ENCODE measurements at regions not wholly inside any gene's neighbourhood (a gene's known extent, or its start where the extent isn't known, plus 50 kb on each side); places are given as distances from the start of the nearest gene placed in this dataset.
"Not testable (repeated sequence)": the region's sequence is repeated elsewhere in the genome, so short reads cannot be mapped to it uniquely, and the experiment has no call there.

DNA sequence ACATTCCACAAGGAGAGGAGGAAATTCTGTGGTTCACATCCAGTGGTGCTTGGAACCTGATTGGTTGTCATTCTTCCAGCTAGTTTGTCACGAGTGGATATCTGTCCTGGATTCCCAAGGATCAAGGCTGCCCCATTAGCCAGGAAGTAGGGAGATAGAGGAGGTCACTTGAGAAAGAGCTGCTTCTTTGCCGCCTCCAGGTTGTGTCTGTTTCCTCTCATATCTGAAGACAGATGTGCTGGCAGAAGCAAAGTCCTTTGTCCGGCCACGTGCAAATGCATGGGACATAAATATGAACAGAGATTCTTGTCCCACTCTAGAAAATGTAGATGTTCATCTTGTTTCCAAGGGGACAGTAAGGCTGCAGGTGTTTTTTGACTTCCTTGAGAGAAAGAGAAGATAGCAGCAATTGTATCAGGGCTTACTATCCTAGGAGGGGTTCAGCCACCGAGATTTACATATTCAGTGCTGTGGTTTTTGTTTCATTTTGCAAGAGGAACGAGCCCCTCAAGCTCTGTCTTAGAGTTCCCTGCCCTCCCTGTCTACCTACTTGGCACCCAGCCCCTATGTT is 174.4 kb downstream of the RPIA start:
- DNase-seq = no peak

DNA sequence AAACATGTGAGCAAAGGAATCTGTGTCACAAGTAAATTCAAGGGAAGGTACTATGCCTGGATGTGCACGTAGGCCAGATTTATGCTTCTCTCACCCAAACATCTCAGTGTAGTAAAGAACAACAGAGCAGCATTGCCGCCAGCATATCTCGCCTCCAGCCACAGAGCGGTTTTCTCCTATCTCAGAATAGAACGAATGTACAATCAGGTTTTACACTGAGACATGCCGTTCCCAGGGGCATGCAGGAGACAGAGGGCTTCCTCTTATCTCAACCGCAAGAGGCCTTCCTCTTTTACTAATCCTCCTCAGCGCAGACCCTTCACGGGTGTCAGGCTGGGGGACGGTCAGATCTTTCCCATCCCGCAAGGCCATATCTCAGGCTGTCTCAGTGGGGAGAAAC is 175.3 kb downstream of the RPIA start:
- no peak for DNase-seq

DNA sequence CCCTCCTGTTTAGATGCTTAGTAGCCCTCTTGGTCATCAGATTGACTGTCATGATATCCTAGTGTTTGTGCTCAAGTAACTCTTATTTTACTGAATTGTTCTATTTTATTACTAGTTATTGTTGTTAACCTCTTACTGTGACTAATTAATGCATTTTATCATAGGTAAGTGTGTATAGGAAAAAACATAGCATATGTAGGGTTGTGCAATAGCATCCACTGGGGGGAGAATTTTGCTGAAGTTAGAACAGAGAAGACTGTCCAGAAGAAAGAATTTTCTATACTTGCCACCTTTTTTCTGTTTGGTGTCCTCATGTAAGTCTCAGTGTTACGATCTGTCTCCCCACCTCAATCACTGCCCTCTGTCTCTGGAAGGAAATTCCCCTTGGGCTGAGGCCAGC is 177.4 kb downstream of the RPIA start:
- DNase-seq = no peak

DNA sequence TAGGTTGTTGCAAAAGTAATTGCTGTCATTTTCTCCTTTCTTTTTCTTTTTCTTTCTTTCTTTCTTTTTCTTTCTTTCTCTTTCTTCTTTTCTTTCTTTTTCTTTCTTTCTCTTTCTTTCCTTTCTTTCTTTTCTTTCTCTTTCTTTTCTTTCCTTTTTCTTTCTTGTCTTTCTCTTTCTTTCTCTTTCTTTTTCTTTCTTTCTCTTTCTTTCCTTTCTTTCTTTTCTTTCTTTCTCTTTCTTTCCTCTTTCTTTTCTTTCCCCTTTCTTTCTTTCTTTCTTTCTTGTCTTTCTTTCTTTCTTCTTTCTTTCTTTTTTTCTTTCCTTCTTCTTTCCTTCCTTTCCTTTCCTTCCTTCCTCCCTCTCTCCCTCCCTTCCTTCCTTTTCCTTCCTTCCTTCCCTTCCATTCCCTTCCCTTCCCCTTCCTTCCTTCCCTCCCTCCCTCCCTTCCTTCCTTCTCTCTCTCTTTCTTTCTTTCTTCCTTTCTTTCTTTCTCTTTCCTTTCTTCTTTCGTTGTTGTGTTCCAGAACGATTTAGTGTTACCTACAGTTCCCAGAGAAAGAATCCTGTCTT is 178.9 kb downstream of the RPIA start:
- no peak for DNase-seq

DNA sequence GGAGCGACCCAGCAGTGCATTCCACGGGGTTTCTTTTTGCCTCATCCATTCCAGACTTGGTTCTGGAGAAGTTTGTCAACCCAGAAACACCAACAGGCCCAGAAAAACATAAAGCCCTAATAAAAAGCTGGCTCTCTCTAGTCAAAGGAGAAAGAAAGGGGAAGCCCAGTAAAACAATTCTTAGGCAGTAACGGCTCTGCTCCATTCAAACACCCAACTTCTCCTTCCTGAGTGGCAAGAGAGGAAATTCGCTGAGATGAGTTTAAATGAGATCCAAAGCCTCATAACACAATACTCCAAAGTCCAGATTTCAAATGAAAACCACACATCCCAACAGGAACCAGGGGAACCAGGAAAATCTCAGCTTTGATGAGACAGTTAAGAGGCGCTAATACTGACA is 179.9 kb downstream of the RPIA start:
- no peak for DNase-seq

DNA sequence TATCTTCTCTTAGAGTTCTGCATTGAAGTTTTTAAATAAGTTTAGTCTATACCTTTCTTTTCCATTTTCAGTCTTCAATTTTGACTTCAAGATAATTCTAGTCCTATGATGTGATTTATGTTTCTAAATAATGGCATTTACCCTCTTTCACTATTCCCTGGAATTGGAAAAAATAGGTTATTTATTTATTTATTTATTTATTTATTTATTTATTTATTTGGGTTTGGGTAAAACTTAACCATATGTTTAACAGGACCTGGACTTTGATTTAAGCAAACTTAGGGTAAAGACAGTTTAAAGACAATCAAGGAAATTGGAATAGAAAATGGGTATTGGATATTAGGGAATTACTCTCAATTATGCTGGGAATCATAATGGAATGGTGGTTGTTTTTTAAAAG is 182.1 kb downstream of the RPIA start:
- DNase-seq = no peak

DNA sequence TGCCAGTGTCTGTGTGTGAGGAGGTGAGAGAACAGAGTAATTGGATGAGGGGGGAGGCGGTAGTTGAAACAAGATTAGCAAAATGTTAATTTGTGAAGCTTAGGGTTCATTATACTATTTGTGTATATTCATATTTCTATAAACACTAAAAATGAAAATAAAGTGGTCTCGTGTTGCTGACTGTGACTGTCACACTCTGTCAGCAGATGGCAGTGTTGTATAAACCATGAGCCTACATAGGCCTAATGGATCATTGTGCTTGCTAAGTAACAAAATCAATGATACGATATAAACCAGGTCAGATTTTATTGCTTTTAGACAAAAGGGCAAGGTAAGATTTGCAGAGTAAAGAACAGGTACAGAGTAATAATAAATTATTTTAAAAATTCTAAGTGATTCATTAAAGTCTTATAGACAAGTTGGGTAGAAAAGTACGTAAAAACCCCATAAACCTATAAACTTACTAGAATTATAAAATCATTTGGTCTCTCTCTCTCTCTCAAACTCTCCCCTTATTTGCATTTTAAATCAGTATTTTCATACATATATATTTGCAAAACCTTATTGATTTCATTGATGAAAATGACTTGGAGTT is 182.7 kb downstream of the RPIA start:
- no peak for DNase-seq

DNA sequence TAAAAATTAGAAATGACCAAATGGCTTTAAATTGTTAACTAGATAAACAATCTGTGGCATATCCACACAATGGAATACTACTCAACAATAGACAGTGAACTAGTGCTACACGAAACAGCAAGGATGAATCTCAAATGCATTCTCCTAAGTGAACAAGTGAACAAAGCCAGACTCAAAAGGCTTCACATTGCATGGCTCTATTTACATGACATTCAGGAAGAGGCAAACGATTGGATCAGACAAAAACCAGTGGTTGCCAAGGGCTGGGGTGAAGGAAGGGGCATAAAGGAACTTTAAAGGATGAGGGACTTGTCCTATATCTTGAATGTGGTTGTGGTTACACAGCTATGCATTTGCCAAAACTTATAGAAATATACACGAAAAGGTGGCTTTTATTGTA is 184.3 kb downstream of the RPIA start:
- DNase-seq = no peak

DNA sequence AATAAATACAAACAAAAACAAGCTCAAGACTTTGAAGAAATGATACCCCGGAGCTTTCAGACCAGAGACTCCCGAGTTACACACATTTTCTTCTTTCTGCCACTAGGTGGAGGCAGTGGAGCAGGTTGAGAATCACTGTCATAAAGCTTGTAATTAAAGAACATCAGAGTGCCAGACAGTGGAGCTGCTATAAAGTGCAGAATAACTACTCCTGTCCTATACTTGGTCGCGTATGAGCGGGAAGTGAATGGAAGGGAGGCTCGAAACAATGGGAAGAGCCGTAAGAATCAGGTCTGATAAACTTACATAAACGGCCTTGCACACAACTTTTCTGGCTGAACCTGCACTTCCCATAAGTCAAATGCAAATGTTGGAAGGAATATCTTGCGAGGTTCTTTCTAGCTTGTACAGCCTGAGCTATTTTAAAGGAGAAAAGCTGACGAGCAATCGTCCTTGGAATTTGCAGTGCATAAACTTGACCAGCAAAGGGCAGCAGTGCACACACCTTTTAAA is 189.0 kb downstream of the RPIA start:
- DNase-seq = no peak

DNA sequence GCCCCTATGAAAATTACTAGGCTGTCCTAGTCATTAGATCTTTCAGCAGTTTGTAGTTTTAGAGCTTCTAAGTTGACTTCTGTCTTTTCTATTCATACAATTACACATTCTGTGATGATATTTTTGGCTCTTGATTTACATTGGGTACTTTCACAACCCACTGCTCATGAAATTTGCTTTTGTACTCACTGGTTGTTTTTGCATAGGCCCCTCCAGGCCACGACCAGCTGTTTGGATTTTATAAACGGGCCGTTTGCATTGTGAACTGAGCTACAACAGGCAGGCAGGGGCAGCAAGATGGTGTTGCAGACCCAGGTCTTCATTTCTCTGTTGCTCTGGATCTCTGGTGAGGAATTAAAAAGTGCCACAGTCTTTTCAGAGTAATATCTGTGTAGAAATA is 193.8 kb downstream of the RPIA start:
- DNase-seq = no peak

DNA sequence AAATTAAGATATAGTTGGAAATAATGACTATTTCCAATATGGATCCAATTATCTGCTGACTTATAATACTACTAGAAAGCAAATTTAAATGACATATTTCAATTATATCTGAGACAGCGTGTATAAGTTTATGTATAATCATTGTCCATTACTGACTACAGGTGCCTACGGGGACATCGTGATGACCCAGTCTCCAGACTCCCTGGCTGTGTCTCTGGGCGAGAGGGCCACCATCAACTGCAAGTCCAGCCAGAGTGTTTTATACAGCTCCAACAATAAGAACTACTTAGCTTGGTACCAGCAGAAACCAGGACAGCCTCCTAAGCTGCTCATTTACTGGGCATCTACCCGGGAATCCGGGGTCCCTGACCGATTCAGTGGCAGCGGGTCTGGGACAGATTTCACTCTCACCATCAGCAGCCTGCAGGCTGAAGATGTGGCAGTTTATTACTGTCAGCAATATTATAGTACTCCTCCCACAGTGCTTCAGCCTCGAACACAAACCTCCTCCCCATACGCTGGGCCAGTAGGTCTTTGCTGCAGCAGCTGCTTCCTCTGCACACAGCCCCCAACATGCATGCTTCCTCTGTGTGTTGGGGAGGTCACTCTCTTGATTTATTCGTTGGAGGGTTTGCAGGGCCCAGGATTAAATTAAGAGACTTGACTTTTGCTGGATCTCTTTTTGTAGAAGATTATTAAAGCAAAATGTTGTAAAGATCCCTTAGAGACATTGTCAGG is 194.4 kb downstream of the RPIA start:
- no peak for DNase-seq

DNA sequence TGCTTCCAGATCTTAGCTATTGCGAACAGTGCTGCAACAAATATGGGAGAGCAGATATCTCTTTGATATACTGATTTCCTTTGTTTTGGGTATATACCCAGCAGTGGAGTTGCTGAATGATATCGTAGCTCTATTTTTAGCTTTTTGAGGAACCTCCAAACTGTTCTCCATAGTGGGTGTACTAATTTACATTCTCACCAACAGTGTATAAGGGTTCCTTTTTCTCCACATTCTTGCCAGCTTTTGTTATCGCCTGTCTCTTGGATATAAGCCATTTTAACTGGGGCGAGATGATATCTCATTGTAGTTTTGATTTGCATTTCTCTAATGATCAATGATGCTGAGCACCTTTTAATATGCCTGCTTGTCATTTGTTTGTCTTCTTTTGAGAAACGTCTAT is 196.0 kb downstream of the RPIA start:
- DNase-seq = not testable (repeated sequence)

DNA sequence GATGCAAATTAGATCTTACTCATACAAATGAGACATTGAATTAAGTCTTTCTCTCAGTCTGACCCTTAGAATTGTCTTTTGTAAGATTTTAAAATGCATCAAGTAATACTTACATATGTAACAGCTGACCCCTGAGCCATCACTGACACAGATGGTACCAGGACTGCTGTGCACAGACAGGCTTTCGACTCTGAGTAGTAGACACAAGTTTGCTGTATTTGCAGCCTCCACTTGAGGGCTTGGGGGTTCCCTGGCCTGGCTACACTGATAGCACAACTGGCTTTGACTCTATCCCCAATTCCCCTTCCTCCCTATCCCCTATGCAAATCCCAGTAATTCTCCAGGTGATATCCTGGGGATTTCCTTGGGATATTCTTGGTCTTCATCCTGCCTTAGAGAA is 200.7 kb downstream of the RPIA start:
- DNase-seq = no peak

DNA sequence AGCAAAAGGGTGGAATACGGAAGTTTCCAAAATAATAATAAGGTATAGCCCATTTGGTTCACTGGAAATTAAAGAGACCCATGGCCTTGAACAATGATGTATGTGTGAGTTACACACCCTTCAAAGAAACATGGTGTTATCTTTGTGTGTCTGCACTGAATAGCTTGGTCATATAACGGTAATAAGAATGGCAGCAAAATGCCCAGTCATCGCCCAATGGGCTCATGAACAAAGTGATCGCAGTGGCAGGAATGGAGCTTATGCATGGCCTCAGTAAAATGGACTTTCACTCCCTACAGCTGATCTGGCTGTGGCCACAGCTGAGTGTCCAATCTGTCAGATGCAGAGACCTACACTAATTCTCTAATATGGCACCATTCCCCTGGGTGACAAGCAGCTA is 201.3 kb downstream of the RPIA start:
- no peak for DNase-seq

DNA sequence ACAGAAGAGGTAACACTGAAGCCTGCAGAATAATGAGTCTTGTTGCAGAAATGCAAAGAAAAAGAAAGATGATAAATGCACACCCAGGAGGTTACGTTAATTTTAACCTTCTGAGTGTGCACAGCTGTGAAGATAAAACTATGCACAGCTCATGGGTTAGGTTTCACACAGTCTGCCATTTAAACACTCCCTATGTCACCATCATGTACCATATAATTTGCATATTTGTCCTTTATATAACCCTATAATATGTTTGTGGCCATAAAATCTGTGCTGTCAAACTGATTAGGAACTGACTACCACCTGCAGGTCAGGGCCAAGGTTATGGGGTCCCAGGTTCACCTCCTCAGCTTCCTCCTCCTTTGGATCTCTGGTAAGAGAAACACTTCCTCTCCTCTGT is 205.5 kb downstream of the RPIA start:
- DNase-seq = no peak

DNA sequence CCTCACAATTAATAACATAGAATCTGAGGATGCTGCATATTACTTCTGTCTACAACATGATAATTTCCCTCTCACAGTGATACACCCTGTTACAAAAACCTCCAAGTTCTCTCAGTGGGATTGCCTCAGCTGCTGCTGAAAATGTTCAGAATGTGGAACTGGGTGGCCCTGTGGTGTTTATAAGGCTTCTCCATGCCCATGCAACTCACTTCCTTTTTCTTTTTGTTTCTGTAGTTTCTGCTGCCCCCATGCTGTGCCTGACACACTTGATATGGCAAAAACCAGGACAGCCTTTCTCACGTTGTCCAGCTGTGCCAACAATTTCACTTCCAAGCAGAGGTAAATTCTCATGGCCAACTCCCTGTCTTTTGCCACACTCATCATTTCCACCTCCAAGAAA is 206.2 kb downstream of the RPIA start:
- no peak for DNase-seq

DNA sequence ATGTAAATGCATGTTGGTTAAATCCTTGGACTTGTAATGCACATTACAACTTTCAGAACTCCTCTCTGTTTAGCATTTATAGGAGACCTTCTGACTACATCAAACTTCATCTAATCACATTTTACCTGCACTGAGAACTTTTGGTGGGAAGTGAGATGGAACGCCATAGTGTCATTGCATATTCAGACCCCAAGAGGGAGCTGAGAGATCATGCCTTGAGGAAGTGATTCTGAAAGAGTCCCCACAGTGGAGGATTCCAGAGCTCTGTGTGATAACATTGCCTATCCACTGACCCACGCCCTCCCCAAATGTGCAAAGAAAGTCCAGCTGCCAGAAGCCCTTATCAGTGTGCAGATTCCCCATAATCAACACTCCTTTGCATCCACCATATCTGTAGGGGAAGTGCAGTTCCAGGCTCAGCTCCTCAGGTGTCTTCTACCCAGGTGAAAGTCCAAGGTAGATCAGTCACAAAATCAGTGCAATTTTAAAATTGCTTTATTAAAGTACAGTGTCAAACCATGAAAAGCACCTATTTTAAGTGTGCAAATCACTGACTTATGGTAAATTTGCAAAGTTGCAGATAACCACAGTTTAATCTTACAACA is 212.4 kb downstream of the RPIA start:
- no peak for DNase-seq

DNA sequence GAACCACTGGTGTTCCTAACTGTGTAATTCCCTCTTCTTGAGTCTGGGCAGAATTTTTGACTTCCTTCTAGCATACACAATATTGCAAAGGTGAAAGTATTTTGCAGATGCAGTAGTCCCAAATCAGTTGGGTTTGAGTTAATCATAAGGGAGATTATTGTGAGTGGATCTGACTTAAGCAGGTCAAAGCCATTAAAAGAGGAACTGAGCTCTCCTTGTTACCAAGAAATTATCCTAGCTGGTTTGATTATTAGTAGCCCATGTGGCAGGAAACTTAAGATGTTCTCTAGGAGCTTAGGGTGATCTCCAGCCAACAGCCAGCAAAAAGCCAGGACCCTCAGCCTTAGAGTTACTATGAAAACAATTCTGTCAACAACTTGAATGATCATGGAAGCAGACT is 221.8 kb downstream of the RPIA start:
- no peak for DNase-seq

DNA sequence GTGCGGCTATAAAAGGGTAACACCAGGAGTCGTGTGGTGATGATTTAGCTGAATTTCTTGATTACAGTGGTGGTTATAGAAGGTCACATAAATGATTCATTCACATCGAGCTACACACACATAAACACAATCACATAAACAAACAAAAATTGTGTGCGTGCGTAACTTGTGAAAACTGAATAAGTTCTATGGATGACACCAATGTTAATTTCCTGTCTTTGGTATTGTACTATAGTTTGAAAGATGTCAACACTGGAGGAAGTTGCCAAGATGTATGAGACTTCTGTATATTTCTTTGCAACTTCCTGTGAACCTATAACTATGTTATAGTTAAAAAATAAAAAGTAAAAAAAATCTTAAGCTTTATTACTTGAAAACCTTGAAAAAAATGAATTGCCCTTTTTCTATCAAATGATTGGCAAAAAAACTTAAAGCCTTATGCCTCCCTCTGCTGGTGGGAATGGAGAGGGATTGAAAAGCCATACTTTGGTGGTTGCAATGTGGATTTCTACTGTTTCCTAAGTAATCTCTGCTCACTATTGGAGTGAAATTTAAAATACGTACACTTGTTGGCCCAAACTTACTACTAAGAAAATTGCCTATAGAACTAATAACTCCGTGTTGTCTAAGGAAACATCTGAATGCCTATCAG is 227.7 kb downstream of the RPIA start:
- DNase-seq = no peak

DNA sequence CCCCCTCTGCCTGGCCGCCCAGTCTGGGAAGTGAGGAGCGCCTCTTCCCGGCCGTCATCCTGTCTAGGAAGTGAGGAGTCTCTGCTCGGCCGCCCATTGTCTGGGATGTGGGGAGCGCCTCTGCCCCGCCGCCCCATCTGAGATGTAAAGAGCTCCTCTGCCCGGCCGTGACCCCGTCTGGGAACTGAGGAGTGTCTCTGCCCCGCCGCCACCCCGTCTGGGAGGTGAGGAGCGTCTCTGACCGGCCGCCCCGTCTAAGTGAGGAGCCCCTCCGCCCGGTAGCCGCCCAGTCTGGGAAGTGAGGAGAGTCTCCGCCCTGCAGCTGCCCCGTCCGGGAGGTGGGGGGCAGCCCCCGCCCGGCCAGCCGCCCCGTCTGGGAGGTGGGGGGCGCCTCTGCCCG is 228.9 kb downstream of the RPIA start:
- DNase-seq = not testable (repeated sequence)

DNA sequence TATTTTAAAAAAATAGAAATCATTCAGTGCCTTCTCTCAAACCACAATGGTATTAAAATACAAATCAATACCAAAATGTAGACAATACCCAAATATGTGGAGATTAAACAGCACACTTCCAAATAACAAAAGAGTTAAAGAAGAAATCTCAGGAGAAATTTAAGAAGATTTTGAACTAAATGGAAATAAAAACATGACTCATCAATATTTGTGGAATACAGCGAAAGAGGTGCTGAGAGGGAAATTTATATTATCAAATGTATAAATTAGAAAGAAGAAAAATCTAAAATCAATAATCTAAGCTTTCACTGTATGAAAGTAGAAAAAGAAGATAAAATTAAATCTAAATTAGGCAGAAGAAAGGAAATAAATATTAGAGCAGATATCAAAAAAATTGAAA is 233.1 kb downstream of the RPIA start:
- no peak for DNase-seq

DNA sequence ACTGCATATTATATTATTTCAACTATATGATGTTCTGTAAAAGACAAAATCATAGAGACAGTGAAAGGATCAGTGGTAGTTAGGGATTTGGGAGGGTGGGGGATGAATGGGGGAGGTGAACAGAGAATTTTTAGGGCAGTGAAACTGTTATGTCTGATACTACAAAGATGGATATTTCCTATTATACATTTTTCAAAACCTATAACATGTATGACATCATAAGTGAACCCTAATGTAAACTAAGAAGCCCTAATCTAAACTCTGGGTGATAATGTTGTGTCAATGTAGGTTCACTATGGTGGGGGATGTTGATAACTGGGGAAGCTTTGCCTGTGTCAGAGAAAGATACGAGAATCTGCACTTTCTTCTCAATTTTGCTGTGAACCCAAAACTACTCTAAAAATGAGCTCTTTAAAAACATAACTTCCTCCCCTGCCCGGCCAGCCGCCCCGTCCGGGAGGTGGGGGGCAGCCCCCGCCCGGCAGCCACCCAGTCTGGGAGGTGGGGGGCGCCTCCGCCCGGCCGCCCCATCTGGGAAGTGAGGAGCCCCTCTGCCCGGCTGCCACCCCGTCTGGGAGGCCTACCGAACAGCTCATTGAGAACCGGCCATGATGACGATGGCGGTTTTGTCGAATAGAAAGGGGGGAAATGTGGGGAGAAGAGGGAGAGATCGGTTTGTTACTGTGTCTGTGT is 234.4 kb downstream of the RPIA start:
- DNase-seq = no peak

DNA sequence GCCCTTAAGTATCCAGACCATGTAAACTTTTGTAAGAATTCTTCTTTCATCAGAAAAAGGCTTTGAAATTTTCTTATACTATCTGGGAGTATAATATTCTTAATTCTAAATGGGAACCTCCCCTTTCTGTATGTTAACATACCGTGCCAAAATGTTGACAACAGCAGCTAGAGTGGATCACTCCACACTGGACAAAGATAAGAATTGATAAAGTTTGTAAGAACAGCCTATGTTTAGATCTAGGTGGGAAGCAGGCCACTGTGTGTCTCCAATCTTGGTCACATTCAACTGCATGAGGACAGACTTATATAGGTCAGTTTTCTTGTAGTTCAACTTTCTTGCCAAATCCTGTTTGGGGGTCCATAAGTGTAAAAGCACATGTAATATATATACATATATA is 235.7 kb downstream of the RPIA start:
- no peak for DNase-seq

Data from activated CD8-positive, alpha-beta memory T cell treated with anti-CD3 and anti-CD28 coated beads, Interleukin-2, amount 50 U/mL, for 48 hours (primary cell).